Prostate gland (tissue), 2 donors: ENCODE measurements at regions not wholly inside any gene's neighbourhood (a gene's known extent, or its start where the extent isn't known, plus 50 kb on each side); places are given as distances from the start of the nearest gene placed in this dataset.

Experiments used
- POLR2A ChIP-seq: fragments of 450-650 bp; IDR thresholded peaks from one replicate; pipeline ENCODE4 v1.6.1; 2016; ENCODE audit warnings: antibody characterized with exemption, mild to moderate bottlenecking
- POLR2AphosphoS5 ChIP-seq: sonication (generic); formaldehyde crosslinking; IDR thresholded peaks from one replicate; pipeline ENCODE4 v1.6.1; 2017; ENCODE audit warnings: antibody characterized with exemption
- TF ChIP-seq, protein P1 (sequence below), 4 experiments: fragments of 200-600 bp in 2 of 4; fragments of 450-650 bp in 2 of 4; sonication (generic) in 2 of 4; IDR thresholded peaks; 1 replicate in 3 of 4; 2 replicates in 1 of 4; pipeline ENCODE4 v1.5.1; 2016 to 2019; ENCODE audit warnings: antibody characterized with exemption in 4 of 4, mild to moderate bottlenecking in 2 of 4, moderate library complexity in 2 of 4

DNA sequence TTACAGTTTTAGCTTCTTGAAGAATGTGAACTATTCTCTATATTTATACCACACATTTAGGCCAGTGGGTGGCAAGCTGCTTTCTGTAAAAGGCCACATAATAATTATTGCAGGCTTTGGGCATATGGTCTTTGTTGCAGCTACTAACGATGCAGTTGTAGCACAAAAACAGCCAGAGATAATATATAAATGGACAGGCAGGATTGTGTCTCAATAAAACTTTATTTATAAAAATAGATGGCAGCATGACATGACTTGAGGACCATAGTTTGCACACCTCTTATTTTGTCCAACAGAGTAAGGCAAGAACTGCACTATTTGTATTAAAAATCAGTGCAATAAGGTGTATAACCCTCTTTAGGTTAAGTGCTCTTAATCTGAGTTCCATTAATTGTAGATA, 415.0 kb downstream of the ANXA1 start:
- TF ChIP-seq, protein P1, sequence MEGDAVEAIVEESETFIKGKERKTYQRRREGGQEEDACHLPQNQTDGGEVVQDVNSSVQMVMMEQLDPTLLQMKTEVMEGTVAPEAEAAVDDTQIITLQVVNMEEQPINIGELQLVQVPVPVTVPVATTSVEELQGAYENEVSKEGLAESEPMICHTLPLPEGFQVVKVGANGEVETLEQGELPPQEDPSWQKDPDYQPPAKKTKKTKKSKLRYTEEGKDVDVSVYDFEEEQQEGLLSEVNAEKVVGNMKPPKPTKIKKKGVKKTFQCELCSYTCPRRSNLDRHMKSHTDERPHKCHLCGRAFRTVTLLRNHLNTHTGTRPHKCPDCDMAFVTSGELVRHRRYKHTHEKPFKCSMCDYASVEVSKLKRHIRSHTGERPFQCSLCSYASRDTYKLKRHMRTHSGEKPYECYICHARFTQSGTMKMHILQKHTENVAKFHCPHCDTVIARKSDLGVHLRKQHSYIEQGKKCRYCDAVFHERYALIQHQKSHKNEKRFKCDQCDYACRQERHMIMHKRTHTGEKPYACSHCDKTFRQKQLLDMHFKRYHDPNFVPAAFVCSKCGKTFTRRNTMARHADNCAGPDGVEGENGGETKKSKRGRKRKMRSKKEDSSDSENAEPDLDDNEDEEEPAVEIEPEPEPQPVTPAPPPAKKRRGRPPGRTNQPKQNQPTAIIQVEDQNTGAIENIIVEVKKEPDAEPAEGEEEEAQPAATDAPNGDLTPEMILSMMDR (IDR thresholded peaks at IDR 0.05) = no peak
- no peak for TF ChIP-seq POLR2A
- no peak for TF ChIP-seq POLR2AphosphoS5
